Heart right ventricle (tissue), 16 donors: ENCODE measurements at regions not wholly inside any gene's neighbourhood (a gene's known extent, or its start where the extent isn't known, plus 50 kb on each side); places are given as distances from the start of the nearest gene placed in this dataset.

Experiments
- ATAC-seq, 8 donors: fragments of 200-7000 bp; cut with Tn5 transposase; one replicate each; pipeline ENCODE4 v1.9.1; 2020; ENCODE audit warnings: mild to moderate bottlenecking in 8 of 8, moderate library complexity in 8 of 8, moderate number of reproducible peaks in 1 of 8
- DNase-seq, 2 donors: peaks; one replicate each; pipeline ENCODE4 v3.0.0-alpha.2; 2020
- H3K27ac ChIP-seq, 10 donors: fragments of 200-600 bp; sonication (generic) in 2 of 10; one replicate each; pipeline versions ENCODE4 v1.5.0 to v1.8.0; 2020 to 2022; ENCODE audit warnings: mild to moderate bottlenecking in 3 of 10
- H3K27me3 ChIP-seq, 7 donors: fragments of 200-600 bp; one replicate each; pipeline ENCODE4 v1.8.0; 2021 to 2022; ENCODE audit warnings: mild to moderate bottlenecking in 2 of 7
- H3K36me3 ChIP-seq, 9 donors: fragments of 200-600 bp; sonication (generic) in 1 of 9; one replicate each; pipeline versions ENCODE4 v1.5.0 to v1.8.0; 2020 to 2022; ENCODE audit warnings: mild to moderate bottlenecking in 2 of 9
- H3K4me1 ChIP-seq, 9 donors: fragments of 200-600 bp; sonication (generic) in 1 of 9; one replicate each; pipeline versions ENCODE4 v1.5.0 to v1.8.0; 2020 to 2022; ENCODE audit warnings: mild to moderate bottlenecking in 4 of 9
- H3K4me3 ChIP-seq, 10 donors: fragments of 200-600 bp; sonication (generic) in 2 of 10; one replicate each; pipeline versions ENCODE4 v1.5.0 to v1.8.0; 2020 to 2022; ENCODE audit warnings: mild to moderate bottlenecking in 7 of 10, moderate library complexity in 2 of 10
- H3K9me3 ChIP-seq, 11 donors: fragments of 200-600 bp in 10 of 11; sonication (generic) in 2 of 11; one replicate each; pipeline versions ENCODE4 v1.5.0 to v1.8.0; 2013 to 2022; ENCODE audit warnings: mild to moderate bottlenecking in 2 of 11, control low read depth in 1 of 11, moderate library complexity in 1 of 11
- CTCF ChIP-seq, 9 donors: fragments of 200-600 bp; sonication (generic) in 2 of 9; IDR thresholded peaks; one replicate each; pipeline versions ENCODE4 v1.5.0 to v1.8.0; 2021 to 2022; ENCODE audit warnings: antibody characterized with exemption in 9 of 9, mild to moderate bottlenecking in 5 of 9, moderate library complexity in 1 of 9
- WGBS, 2 donors: extraction: QIAGEN DNeasy Blood & Tissue Kit; methylation state at CpG; one replicate each; pipeline ENCODE4 v1.1.7; 2013; ENCODE audit warnings: inconsistent platforms in 1 of 2; 5-methylcytosine and 5-hydroxymethylcytosine counted together
- intact Hi-C, 10 donors: fragments of 100-400 bp; cut with DNase I; formaldehyde crosslinking; loops; one replicate each; pipeline versions ENCODE4 v1.11.1 to v1.14.2; 2022
- donor health status: Arrhythmogenic right ventricular cardiomyopathy.
- donor health status: ischemic (EF 13 %, LVEDD 7.1; RV severe dilation, severe dysfunction).
- donor health status: healthy with polysubstance abuse.
- donor health status: DM: no; HTN: yes; CAD: no.
- donor health status: DM: no; HTN: no; CAD: no.
- donor health status: ischemic (EF 25% LVEDD 6.9; RV normal size, moderate dysfunction).
- donor health status: ischemic (EF 25% LVEDD 5.7; RV mildly dilated, moderate dysfunction).
- donor health status: healthy.
- donor health status: DM: yes; HTN: yes; CAD: no.
- donor health status: Ischemic cardiomyopathy.
- donor health status: ischemic (EF 35%, LVEDD 5.7; RV mildly dilated, moderate dysfunction).
- donor health status: nonischemic (EF 11% LVEDD 7.7; RV severe dilation, severe dysfunction).
- donor health status: DM: yes; HTN: yes; CAD: no.
- donor health status: PGD.
- donor health status: ischemic (EF 29% LVEDD 5.4; RV normal size, mild dysfunction).
- donor health status: nonischemic (EF 23%, LVEDD 6.1; RV moderate dilation, normal function).

GRCh38 chr4:74667944-74668343 is 126.4 kb downstream of the BTC start:
- no peak overlapping the region for H3K4me3 ChIP-seq
- no peak for TF ChIP-seq CTCF (IDR thresholded peaks at IDR 0.05)
- H3K27ac ChIP-seq: no peak overlapping the region
- DNase-seq (no peak), ATAC-seq (no peak)
- no peaks in the 10 kb centered on the region for H3K9me3 ChIP-seq
- intact Hi-C loops: loop anchor here in 1 of 10 donors (5.0 to 10.0 kb wide), 2 partner anchors 123 to 291 kb away; no protein-coding TSS in a partner anchor
- H3K27me3 ChIP-seq: peaks cover 0 to 3% (median 0%) of the 10 kb centered on the region in 7 donors
- no peaks in the 10 kb centered on the region for H3K36me3 ChIP-seq
- peaks cover 0 to 6% (median 0%) of the 10 kb centered on the region in 9 donors for H3K4me1 ChIP-seq

- 87 to 92% methylated on average over 3 of the region's 3 CpGs for WGBS, 2 donors
- TF ChIP-seq CTCF (IDR thresholded peaks at IDR 0.05): no peak
- Histone ChIP-seq H3K27me3 (peaks cover 0 to 7% (median 0%) of the 10 kb centered on the region in 7 donors), H3K9me3 (no peaks in the 10 kb centered on the region), H3K27ac (no peak overlapping the region), H3K4me3 (no peak overlapping the region), H3K4me1 (peaks cover 0 to 6% (median 0%) of the 10 kb centered on the region in 9 donors), H3K36me3 (no peaks in the 10 kb centered on the region)
- intact Hi-C loops: loop anchor here (5.0 to 10.0 kb wide), 8 partner anchors 125 to 485 kb away; no protein-coding TSS in a partner anchor
- no peak for DNase-seq
- ATAC-seq: no peak
Observed at GRCh38 chr4:74669702-74670101, 124.6 kb downstream of the BTC start.

- Histone ChIP-seq H3K27ac (no peak overlapping the region), H3K4me1 (peaks cover 0 to 6% (median 0%) of the 10 kb centered on the region in 9 donors), H3K4me3 (no peak overlapping the region), H3K27me3 (peaks cover 0 to 13% (median 0%) of the 10 kb centered on the region in 7 donors), H3K36me3 (no peaks in the 10 kb centered on the region), H3K9me3 (no peaks in the 10 kb centered on the region)
- DNase-seq: no peak
- 80 to 86% methylated on average over 1 of the region's 1 CpG for WGBS, 2 donors
- intact Hi-C loops: loop anchor here in 9 of 10 donors (5.0 to 10.0 kb wide), 8 partner anchors 126 to 486 kb away; no protein-coding TSS in a partner anchor
- ATAC-seq: no peak
- TF ChIP-seq CTCF (IDR thresholded peaks at IDR 0.05): no peak
Observed at GRCh38 chr4:74670583-74670982, 123.7 kb downstream of the BTC start.

GRCh38 chr4:74671080-74671698 is 123.1 kb downstream of the BTC start:
- peaks cover 0 to 6% (median 0%) of the 10 kb centered on the region in 9 donors for H3K4me1 ChIP-seq
- DNase-seq (peak in 1 of 2 donors; percentile 16), ATAC-seq (no peak)
- H3K27ac ChIP-seq: no peak overlapping the region
- 2 to 3% methylated on average over 2 of the region's 2 CpGs for WGBS, 2 donors
- intact Hi-C loops: loop anchor here in 9 of 10 donors (5.0 to 10.0 kb wide), 8 partner anchors 126 to 486 kb away; no protein-coding TSS in a partner anchor
- no peaks in the 10 kb centered on the region for H3K9me3 ChIP-seq
- no peaks in the 10 kb centered on the region for H3K36me3 ChIP-seq
- H3K27me3 ChIP-seq: peaks cover 0 to 13% (median 0%) of the 10 kb centered on the region in 7 donors
- TF ChIP-seq CTCF (IDR thresholded peaks at IDR 0.05): peak in 7 of 9 donors; percentile 24 to 60 (median 48)
- H3K4me3 ChIP-seq: no peak overlapping the region
